SK-N-MC (cell line): ENCODE measurements at regions not wholly inside any gene's neighbourhood (a gene's known extent, or its start where the extent isn't known, plus 50 kb on each side); places are given as distances from the start of the nearest gene placed in this dataset.

Experiments used
- EZH2 ChIP-seq: fragments of 200-600 bp; sonication (generic); IDR thresholded peaks from one replicate; pipeline ENCODE4 v1.6.1; 2017; ENCODE audit warnings: antibody characterized with exemption
- FOXP2 ChIP-seq: optimal IDR thresholded peaks from 2 replicates; pipeline ENCODE3; 2011; ENCODE audit warnings: mild to moderate bottlenecking, moderate library complexity; ENCODE audit not compliant: insufficient read depth; ENCODE audit errors: extremely low read length, control extremely low read depth
- POLR2AphosphoS5 ChIP-seq: IDR thresholded peaks from 2 replicates; pipeline ENCODE4 v1.6.1; 2012; ENCODE audit warnings: mild to moderate bottlenecking, low read depth, low read length, borderline replicate concordance

- TF ChIP-seq EZH2 = no peak
- TF ChIP-seq POLR2AphosphoS5 = no peak
- TF ChIP-seq FOXP2 = no peak
These were observed 105.6 kb downstream of the SLC25A47 start for GRCh38 chr14:100428727-100429126.
